MM.1S (cell line): ENCODE measurements at regions not wholly inside any gene's neighbourhood (a gene's known extent, or its start where the extent isn't known, plus 50 kb on each side); places are given as distances from the start of the nearest gene placed in this dataset.
"Not testable (repeated sequence)": the region's sequence is repeated elsewhere in the genome, so short reads cannot be mapped to it uniquely, and the experiment has no call there.

Experiments used
- DNase-seq: peaks from one replicate; pipeline ENCODE4 v3.0.0-alpha.2; 2015
- H2AFZ ChIP-seq: fragments of 300-600 bp; sonication (generic); 2 replicates; pipeline ENCODE4 v1.6.0; 2016; ENCODE audit warnings: antibody characterized with exemption, low read length
- H3F3A ChIP-seq: fragments of 300-600 bp; sonication (generic); 2 replicates; pipeline ENCODE4 v1.6.1; 2016; ENCODE audit warnings: mild to moderate bottlenecking, antibody characterized with exemption, low read length, moderate library complexity, mixed read lengths; ENCODE audit not compliant: insufficient read depth
- H3K27ac ChIP-seq: fragments of 300-600 bp; sonication (generic); 2 replicates; pipeline ENCODE4 v1.5.1; 2016; ENCODE audit warnings: mild to moderate bottlenecking, low read length
- H3K27me3 ChIP-seq: fragments of 300-600 bp; sonication (generic); replicated peaks from 2 replicates; pipeline ENCODE4 v1.6.0; 2016; ENCODE audit warnings: low read length; ENCODE audit not compliant: insufficient read depth
- H3K36me3 ChIP-seq: fragments of 300-600 bp; sonication (generic); replicated peaks from 2 replicates; pipeline ENCODE4 v1.6.1; 2016; ENCODE audit warnings: mild to moderate bottlenecking, low read length, mixed read lengths; ENCODE audit not compliant: insufficient read depth
- H3K4me1 ChIP-seq: fragments of 300-600 bp; sonication (generic); 2 replicates; pipeline ENCODE4 v1.6.1; 2016; ENCODE audit warnings: low read length, mixed read lengths
- H3K4me2 ChIP-seq: fragments of 300-600 bp; sonication (generic); 2 replicates; pipeline ENCODE4 v1.6.0; 2016; ENCODE audit warnings: low read depth, low read length
- H3K4me3 ChIP-seq: fragments of 300-600 bp; sonication (generic); 2 replicates; pipeline ENCODE4 v1.5.1; 2016; ENCODE audit warnings: low read length, mixed read lengths
- H3K79me2 ChIP-seq: fragments of 300-600 bp; sonication (generic); 2 replicates; pipeline ENCODE4 v1.6.1; 2016; ENCODE audit warnings: mixed run types, low read length, mixed read lengths
- H3K9ac ChIP-seq: fragments of 300-600 bp; sonication (generic); 2 replicates; pipeline ENCODE4 v1.6.1; 2016; ENCODE audit warnings: low read length, mixed read lengths
- H3K9me2 ChIP-seq: fragments of 300-600 bp; sonication (generic); replicated peaks from 2 replicates; pipeline ENCODE4 v1.6.1; 2016; ENCODE audit warnings: mild to moderate bottlenecking, low read length, mixed read lengths; ENCODE audit not compliant: insufficient read depth
- H3K9me3 ChIP-seq: fragments of 300-600 bp; sonication (generic); replicated peaks from 2 replicates; pipeline ENCODE4 v1.6.1; 2016; ENCODE audit warnings: mild to moderate bottlenecking, low read length, mixed read lengths; ENCODE audit not compliant: insufficient read depth
- H4K20me1 ChIP-seq: fragments of 300-600 bp; sonication (generic); 2 replicates; pipeline ENCODE4 v1.6.1; 2016; ENCODE audit warnings: mild to moderate bottlenecking, low read length, moderate library complexity, mixed read lengths; ENCODE audit not compliant: insufficient read depth
- EZH2 ChIP-seq: fragments of 300-600 bp; sonication (generic); optimal IDR thresholded peaks from 2 replicates; pipeline ENCODE3; 2017; ENCODE audit warnings: low read depth, mild to moderate bottlenecking, antibody characterized with exemption, low read length, mixed read lengths
- EZH2phosphoT487 ChIP-seq: fragments of 300-600 bp; sonication (generic); IDR thresholded peaks from 2 replicates; pipeline ENCODE4 v1.6.1; 2018; ENCODE audit warnings: antibody characterized with exemption, low read length
- TF ChIP-seq, protein P1 (sequence below): fragments of 300-600 bp; sonication (generic); IDR thresholded peaks from 2 replicates; pipeline ENCODE4 v1.5.1; 2016; ENCODE audit warnings: antibody characterized with exemption, low read length, mixed read lengths

DNA sequence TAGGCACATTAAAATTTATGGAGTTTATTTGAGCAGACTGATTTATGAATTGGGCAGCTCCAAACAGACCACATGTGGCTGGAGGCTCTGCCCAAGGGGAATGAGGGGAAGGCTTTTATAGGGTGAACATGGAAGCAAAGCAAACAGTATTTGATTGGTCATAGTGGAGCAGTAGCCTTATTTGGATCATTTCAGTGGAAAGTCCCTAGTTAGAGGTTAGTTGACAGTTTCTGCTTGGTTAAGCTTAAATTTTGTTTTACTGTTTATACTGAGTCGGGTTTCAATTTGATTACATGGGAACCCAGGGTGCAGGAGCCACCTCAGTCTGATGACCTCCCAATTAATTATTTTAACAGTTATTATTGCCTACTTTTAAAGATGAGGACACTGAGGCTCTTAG, 140.5 kb downstream of the NDFIP2 start:
- H3K9me3 ChIP-seq = no peaks in the 10 kb centered on the region
- no peaks in the 10 kb centered on the region for H3K36me3 ChIP-seq
- TF ChIP-seq EZH2 (no peak), EZH2phosphoT487 (no peak)
- TF ChIP-seq, protein P1, sequence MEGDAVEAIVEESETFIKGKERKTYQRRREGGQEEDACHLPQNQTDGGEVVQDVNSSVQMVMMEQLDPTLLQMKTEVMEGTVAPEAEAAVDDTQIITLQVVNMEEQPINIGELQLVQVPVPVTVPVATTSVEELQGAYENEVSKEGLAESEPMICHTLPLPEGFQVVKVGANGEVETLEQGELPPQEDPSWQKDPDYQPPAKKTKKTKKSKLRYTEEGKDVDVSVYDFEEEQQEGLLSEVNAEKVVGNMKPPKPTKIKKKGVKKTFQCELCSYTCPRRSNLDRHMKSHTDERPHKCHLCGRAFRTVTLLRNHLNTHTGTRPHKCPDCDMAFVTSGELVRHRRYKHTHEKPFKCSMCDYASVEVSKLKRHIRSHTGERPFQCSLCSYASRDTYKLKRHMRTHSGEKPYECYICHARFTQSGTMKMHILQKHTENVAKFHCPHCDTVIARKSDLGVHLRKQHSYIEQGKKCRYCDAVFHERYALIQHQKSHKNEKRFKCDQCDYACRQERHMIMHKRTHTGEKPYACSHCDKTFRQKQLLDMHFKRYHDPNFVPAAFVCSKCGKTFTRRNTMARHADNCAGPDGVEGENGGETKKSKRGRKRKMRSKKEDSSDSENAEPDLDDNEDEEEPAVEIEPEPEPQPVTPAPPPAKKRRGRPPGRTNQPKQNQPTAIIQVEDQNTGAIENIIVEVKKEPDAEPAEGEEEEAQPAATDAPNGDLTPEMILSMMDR = no peak
- no peak overlapping the region for H3K9ac ChIP-seq
- no peaks in the 10 kb centered on the region for H3K79me2 ChIP-seq
- H3F3A ChIP-seq = no peaks in the 10 kb centered on the region
- peaks cover 11% of the 10 kb centered on the region for H3K4me1 ChIP-seq
- peak overlapping the region; percentile 39 for H3K4me2 ChIP-seq
- no peaks in the 10 kb centered on the region for H3K27me3 ChIP-seq
- no peaks in the 10 kb centered on the region for H4K20me1 ChIP-seq
- no peaks in the 10 kb centered on the region for H3K9me2 ChIP-seq
- H2AFZ ChIP-seq = 0 out of 2 replicates have a peak overlapping the region, but pooled peaks have one; percentile 32
- peak; percentile 65 for DNase-seq
- H3K4me3 ChIP-seq = no peak overlapping the region
- peak overlapping the region; percentile 53; the same call in 1 of the 2 replicates for H3K27ac ChIP-seq

DNA sequence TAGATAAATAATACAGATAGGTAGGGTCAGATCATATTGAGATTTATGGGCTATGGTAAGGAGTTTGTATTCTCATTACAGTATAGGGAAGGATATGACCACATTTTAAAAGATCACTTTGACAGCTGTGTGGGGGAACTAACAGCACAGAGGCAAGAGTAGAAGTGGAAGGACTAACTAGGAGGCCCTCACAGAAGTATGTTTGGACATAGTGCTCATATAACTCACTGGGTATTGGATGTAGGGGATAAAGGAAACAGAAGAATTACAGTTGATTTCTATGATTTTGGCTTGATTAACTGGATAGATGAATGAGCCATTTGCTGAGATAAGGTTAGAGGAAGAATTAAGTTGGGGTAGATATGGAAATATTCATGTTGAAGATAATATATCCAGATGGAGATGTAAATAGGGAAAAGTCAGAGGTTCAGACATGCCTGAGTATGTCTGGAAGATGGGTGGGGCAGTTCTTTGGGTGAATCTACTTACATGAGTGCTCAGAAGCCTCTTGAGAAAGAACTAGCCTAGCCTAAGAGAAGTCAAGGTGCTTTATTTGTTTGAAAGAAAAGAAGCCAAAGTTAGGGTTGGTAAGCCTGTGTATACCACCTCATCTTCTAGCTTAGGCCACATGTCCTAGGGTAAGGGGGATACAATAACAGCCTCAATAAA, 133.4 kb downstream of the NDFIP2 start:
- no peak overlapping the region for H2AFZ ChIP-seq
- H3K4me2 ChIP-seq = no peak overlapping the region
- H3K4me1 ChIP-seq = no peaks in the 10 kb centered on the region
- no peaks in the 10 kb centered on the region for H3F3A ChIP-seq
- no peak overlapping the region for H3K4me3 ChIP-seq
- H4K20me1 ChIP-seq = no peaks in the 10 kb centered on the region
- H3K79me2 ChIP-seq = no peaks in the 10 kb centered on the region
- no peaks in the 10 kb centered on the region for H3K36me3 ChIP-seq
- no peaks in the 10 kb centered on the region for H3K9me3 ChIP-seq
- H3K9ac ChIP-seq = no peak overlapping the region
- H3K9me2 ChIP-seq = no peaks in the 10 kb centered on the region
- TF ChIP-seq EZH2 (no peak), EZH2phosphoT487 (no peak)
- no peak for DNase-seq
- no peaks in the 10 kb centered on the region for H3K27me3 ChIP-seq
- H3K27ac ChIP-seq = no peak overlapping the region

DNA sequence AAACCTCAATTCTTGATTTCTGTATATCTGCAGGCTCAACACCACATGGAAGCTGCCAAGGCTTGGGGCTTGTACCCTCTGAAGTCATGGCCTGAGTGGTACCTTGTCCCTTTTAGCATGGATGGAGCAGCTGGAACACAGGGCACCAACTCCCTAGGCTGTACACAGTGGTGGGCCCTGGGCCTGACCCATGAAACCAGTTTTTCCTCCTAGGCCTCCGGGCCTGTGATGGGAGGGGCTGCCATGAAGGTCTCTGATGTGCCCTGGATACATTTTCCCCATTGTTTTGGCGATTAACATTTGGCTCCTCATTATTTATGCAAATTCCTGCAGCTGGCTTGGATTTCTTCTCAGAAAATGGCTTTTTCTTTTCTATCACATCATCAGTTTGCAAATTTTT, 131.6 kb downstream of the NDFIP2 start:
- Histone ChIP-seq H3K4me2 (no peak overlapping the region), H3K9me3 (no peaks in the 10 kb centered on the region), H4K20me1 (no peaks in the 10 kb centered on the region), H3K9me2 (no peaks in the 10 kb centered on the region), H3K4me1 (no peaks in the 10 kb centered on the region), H3K36me3 (no peaks in the 10 kb centered on the region), H3K27ac (no peak overlapping the region), H3K9ac (no peak overlapping the region), H3K79me2 (no peaks in the 10 kb centered on the region), H3F3A (no peaks in the 10 kb centered on the region), H2AFZ (no peak overlapping the region), H3K4me3 (no peak overlapping the region), H3K27me3 (no peaks in the 10 kb centered on the region)
- no peak for DNase-seq
- TF ChIP-seq EZH2phosphoT487 (no peak), EZH2 (no peak)
- TF ChIP-seq, protein P1 = no peak

DNA sequence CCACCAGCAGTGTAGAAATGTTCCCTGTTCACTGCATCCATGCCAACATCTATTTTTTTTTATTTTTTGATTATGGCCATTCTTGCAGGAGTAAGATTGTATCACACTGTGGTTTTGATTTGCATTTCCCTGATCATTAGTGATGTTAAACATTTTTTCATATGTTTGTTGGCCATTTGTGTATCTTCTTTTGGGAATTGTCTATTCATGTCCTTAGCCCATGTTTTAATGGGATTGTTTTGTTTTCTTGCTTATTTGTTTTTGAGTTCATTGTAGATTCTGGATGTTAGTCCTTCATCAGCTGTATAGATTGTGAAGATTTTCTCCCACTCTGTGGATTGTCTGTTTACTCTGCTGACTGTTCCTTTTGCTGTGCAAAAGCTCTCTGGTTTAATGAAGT, 126.9 kb downstream of the NDFIP2 start:
- H3K4me3 ChIP-seq, H3K4me1 ChIP-seq, H3K9ac ChIP-seq, H3K79me2 ChIP-seq, H4K20me1 ChIP-seq, H2AFZ ChIP-seq, H3F3A ChIP-seq, H3K9me3 ChIP-seq, DNase-seq, H3K27ac ChIP-seq, H3K27me3 ChIP-seq, H3K36me3 ChIP-seq, H3K4me2 ChIP-seq, H3K9me2 ChIP-seq: not testable (repeated sequence)
